Spleen (tissue), 7 donors: ENCODE measurements at regions not wholly inside any gene's neighbourhood (a gene's known extent, or its start where the extent isn't known, plus 50 kb on each side); places are given as distances from the start of the nearest gene placed in this dataset.

ENCODE experiments used
- POLR2AphosphoS5 ChIP-seq, 3 donors: sonication (generic); formaldehyde crosslinking; IDR thresholded peaks; one replicate each; pipeline ENCODE4 v1.5.1; 2017; ENCODE audit warnings: antibody characterized with exemption in 3 of 3
- TF ChIP-seq, protein P1 (sequence below), 11 experiments: fragments of 200-600 bp in 7 of 11; fragments of 450-650 bp in 4 of 11; sonication (generic) in 4 of 11; IDR thresholded peaks in 8 of 11; conservative IDR thresholded peaks in 3 of 11; 1 replicate in 7 of 11; 2 replicates in 4 of 11; pipeline versions ENCODE4 v1.4.0 to v1.8.0; 2016 to 2021; ENCODE audit warnings: antibody characterized with exemption in 11 of 11, inconsistent platforms in 4 of 11, mild to moderate bottlenecking in 1 of 11
- donor health status: DM: no; HTN: no; CAD: no; lungs with moderate emphysema.
- donor health status: DM: no; HTN: no; CAD: no.
- donor health status: DM: no; HTN: no; CAD: no.

DNA sequence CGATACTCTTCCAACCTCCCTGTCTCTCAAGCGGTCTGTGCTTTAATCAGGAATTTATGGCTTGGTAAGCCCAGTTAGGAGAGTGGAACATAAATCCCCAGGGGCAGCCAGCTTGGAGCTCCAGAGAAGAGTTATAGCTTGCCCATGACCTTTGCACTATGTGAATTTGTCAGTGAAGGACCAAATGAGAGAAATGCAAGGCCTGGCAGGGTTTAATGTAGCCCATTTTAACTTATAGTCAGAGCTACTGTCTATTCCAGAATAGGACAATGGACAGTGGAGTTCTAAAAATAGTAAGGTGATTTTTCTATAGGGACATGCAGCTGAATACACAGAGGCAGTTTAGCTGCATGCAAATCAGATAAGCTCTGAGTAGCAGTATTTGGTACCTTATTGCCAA lies 142.6 kb upstream of the CAV2 start:
- TF ChIP-seq POLR2AphosphoS5 (IDR thresholded peaks at IDR 0.05), result no peak
- TF ChIP-seq, protein P1, sequence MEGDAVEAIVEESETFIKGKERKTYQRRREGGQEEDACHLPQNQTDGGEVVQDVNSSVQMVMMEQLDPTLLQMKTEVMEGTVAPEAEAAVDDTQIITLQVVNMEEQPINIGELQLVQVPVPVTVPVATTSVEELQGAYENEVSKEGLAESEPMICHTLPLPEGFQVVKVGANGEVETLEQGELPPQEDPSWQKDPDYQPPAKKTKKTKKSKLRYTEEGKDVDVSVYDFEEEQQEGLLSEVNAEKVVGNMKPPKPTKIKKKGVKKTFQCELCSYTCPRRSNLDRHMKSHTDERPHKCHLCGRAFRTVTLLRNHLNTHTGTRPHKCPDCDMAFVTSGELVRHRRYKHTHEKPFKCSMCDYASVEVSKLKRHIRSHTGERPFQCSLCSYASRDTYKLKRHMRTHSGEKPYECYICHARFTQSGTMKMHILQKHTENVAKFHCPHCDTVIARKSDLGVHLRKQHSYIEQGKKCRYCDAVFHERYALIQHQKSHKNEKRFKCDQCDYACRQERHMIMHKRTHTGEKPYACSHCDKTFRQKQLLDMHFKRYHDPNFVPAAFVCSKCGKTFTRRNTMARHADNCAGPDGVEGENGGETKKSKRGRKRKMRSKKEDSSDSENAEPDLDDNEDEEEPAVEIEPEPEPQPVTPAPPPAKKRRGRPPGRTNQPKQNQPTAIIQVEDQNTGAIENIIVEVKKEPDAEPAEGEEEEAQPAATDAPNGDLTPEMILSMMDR (IDR thresholded peaks at IDR 0.05 in 8 of 11, conservative IDR thresholded peaks at IDR 0.05 in 3 of 11), result no peak
